Activated CD4-positive, alpha-beta T cell treated with anti-CD3 and anti-CD28 coated beads for 48 hours (primary cell): ENCODE measurements at regions not wholly inside any gene's neighbourhood (a gene's known extent, or its start where the extent isn't known, plus 50 kb on each side); places are given as distances from the start of the nearest gene placed in this dataset.

Source experiments
- DNase-seq: peaks from one replicate; pipeline ENCODE4 v3.0.0-alpha.2; 2020

DNA sequence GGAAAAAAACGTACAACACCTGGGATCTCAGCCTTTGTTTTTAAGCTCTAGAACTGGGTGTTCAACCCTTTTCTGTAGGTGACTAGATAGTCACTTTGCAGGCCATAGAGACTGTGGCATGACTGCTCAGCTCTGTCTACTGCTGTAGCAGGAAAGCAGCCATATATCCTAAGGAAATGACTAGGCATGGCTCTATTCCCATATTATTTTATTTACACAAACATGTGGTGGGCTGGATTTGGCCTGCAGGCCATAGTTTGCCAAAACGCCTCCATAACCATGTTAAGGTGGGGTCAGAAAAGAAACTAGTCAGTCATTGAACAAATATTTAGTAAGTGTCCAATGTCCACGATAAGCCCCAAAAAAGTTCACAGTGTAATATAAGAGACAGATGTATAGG is 452.5 kb downstream of the MCTP2 start:
- no peak for DNase-seq

- no peak for DNase-seq
Measured at GRCh38 chr15:94691169-94691568, 459.8 kb downstream of the MCTP2 start.

DNA sequence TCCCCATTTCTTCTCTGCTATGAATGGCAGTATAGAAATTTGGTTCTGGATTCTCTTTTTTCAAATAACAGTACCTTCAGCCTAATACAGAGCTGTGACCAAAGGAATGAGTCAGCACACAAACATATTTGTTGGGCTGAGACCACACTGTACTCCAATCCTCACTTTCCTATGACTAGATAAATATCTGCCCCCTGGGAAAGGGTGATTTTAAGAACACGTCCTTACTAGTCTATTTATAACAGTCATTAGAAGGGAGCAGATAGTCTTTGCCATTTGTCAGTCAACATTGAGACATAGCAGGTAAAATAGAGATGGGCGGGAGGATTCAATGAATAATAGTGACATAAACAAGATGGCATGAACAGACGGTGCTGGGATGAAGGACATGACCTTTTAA is 461.3 kb downstream of the MCTP2 start:
- DNase-seq: no peak

DNA sequence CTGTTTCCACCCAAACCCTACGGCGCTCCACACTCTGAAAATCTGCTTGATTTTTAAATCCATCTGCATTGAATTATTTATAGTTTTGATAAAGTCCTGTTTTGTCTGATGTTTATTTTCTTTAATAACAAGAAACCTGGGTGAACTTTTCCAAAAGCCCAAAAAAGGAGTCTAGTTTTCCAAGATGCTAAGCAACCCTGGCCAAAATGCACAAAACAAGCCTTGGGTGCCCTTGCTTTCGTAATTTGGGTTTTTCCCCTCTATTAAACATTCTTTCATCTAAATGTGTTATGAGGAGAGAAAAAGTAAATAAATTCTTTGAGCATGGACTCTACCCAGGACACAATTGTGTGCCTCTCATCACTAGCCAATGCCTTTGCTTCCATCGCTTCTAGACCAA is 468.9 kb downstream of the MCTP2 start:
- no peak for DNase-seq

DNA sequence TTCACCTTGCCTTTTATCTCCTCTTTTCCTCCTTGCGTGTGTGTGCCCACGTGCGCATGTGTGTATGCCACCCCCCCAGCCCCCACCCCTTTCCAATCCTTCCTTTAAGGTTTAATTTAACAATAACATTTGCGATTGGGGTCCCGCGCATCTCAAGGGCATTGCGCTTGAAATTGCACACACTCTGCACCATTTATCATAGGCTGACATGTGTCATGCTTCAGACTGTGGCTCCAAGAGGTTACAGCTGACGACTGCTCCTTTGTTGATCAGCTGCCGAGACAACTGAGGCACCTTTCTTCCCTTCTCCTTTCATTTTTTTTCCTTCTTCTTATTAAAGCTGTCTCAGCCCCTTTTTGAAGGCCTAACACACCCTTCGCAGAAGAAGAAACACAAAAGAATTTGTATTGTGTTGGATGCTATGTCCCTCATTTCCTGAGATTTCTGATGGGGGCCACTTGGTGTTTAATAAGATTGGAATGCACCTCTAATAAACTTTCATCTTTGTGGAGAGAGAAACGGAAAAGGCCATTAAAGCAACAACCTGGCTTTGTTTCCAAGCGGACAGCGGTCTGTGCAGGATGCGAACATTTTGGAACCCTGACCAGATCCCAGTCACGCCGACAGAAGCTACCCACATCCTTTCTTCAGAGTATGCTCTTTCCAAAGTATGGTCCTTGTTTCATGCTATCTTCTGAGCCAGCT is 470.1 kb downstream of the MCTP2 start:
- DNase-seq: no peak

DNA sequence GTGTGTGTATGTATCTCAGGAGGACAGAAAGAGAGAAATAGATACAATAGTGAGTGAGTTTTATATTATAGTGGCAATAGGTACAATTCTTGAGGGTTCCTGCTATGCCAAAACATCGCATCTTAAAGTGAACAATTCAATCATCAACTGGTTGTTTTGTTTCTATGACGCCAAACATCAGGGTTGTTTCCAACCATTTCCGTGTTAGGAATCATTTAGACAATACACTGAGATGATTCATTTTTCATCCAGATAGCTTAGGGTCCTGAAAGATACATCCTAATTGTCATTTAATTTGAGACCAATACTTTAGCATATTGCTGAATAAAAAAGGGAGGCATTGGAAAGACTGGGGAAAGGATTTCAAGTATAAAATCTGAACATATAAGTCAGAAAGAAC is 472.2 kb downstream of the MCTP2 start:
- DNase-seq: no peak

DNA sequence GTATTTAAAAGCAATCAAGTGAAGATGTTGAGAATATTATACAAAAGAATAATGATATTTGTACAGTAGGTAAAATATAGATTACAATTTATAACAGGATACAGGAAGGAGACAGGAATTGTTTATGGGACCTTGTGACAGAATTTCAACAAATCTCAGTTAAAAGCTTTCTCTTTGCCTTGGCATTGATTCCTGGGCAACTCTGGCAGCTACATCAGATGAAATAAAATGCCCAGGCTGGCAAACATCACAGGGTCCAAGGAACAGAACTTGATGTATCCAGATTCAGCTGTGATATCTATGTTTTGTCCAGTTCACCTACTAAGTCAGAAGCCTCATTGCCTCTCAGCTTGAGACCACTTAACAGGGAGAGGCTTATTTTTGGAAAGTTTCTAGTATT is 473.1 kb downstream of the MCTP2 start:
- no peak for DNase-seq

- no peak for DNase-seq
Measured at GRCh38 chr15:94704946-94705345, 473.6 kb downstream of the MCTP2 start.

DNA sequence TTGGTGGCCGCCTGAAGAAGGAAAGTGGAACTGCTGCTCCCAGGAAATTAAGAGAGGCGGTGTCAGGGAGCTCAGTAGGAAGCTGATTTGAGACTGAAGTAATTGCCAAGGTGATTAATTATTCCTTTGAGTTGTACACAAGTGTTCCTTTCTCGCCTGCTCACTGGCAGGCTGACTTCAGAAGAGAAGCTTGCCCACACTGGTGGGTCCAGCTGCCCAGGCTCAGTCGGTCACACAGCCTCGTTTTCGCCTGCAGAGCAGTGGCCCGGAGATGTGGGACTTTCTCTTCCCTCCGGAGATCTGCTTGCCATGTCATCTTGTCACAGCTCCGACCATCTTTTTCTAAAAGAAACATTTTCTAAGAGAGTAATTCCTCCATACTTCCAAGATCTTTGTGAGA is 478.0 kb downstream of the MCTP2 start:
- no peak for DNase-seq

- no peak for DNase-seq
Measured at GRCh38 chr15:94722024-94722636, 490.8 kb downstream of the MCTP2 start.

GRCh38 chr15:94723801-94724200 is 492.4 kb downstream of the MCTP2 start:
- DNase-seq: no peak

DNA sequence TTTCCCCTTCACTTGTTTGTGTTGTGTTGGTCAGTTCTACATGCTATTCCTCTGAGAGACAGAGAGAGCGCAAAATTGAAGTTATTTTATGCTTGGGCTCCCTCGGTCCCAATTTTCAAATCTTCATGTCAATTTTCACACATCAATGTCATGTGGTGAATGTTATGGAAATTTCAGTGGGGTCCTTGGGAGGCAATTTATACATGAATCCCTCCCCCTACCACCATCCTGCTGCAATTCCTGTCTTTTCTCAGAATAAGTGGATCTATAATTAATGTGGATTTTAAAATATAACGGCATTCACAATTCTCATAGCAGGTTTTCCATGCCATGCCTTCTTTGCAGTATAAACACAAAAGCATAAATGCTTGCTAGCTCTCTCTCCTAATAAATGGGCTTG is 499.9 kb downstream of the MCTP2 start:
- DNase-seq: no peak

GRCh38 chr15:94734460-94734859 is 503.1 kb downstream of the MCTP2 start:
- no peak for DNase-seq

DNA sequence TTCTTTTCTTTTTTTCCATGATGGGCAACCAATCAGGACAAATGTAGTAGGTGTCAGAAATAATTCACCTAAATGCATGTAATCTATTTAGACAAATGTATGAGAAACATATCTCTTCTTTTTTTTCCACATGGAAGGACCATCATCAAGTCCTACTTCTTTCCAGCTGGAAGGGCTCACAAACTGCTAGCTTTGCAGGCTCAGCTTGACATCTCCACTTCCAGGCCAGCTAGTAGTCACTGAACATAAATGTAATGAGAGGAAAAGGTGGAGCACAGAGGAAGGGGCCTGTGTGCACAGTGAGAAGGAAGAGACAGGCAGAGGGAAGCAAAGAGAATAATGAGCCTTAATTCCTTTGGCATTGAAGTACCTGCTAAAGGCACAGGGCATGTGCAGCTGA is 504.9 kb downstream of the MCTP2 start:
- no peak for DNase-seq

GRCh38 chr15:94739639-94740038 is 508.3 kb downstream of the MCTP2 start:
- DNase-seq: no peak

DNA sequence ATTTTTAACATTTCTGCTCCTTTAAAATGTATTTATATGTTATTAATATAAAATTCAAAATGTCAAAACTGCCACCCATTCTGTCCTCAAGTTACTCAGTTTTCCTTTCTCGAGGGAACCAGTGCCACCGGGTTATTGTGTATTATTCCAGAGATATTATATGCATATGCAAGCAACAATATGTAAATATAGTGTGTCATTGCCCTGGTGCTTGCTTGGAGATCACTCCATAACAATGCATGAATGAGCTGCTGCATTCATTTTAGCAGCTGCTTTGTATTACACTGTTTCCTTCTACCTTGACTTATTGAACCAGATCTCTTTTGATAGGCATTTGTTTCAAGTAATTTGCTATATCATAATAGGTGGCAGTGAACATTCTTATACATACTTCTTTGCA is 509.1 kb downstream of the MCTP2 start:
- DNase-seq: no peak

GRCh38 chr15:94743668-94744067 is 512.3 kb downstream of the MCTP2 start:
- DNase-seq: no peak

- DNase-seq: no peak
Measured at GRCh38 chr15:94744080-94744793, 512.9 kb downstream of the MCTP2 start.

- no peak for DNase-seq
Measured at GRCh38 chr15:94745371-94745770, 514.0 kb downstream of the MCTP2 start.

- no peak for DNase-seq
Measured at GRCh38 chr15:94747510-94747909, 516.1 kb downstream of the MCTP2 start.

DNA sequence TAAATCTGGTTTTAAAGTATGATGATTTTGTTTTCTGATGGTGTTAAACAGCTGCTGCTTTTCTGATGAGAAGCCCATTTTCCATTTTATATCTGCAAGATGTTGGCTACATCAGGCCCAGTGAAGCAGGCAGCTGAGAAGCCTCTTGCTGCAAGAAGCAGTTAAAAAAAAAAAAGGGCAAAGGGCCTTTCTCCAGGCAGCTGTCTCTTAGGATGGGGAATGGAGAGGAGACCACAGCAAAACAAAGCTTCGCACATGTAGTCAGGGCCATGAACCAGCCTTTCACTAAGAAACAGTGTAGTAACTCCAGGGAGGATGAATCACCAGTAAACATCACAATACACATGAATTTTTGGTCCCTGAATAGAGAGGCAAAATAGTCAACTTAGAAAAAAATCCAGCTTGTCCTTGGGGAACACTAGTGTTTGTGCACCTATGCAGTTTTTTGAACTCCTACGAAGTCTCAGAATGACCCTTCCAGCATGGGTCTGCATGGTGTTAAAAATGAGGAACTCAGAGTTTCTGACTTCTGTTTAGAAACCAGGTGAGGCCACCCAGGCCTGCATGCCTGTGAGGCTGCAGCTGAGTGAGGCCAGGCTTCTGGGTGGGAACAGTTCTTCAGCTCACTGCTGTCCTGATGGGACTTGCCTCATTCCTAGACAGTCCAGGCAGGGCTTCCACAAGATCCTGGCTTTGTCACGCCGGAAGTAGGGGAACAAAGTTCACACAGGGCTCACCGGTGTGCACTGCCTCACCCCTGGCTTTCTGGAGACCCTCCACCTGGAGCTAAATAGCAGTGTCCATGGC is 518.7 kb downstream of the MCTP2 start:
- no peak for DNase-seq

GRCh38 chr15:94760348-94760747 is 529.0 kb downstream of the MCTP2 start:
- no peak for DNase-seq

- DNase-seq: no peak
Measured at GRCh38 chr15:94761574-94761973, 530.2 kb downstream of the MCTP2 start.

DNA sequence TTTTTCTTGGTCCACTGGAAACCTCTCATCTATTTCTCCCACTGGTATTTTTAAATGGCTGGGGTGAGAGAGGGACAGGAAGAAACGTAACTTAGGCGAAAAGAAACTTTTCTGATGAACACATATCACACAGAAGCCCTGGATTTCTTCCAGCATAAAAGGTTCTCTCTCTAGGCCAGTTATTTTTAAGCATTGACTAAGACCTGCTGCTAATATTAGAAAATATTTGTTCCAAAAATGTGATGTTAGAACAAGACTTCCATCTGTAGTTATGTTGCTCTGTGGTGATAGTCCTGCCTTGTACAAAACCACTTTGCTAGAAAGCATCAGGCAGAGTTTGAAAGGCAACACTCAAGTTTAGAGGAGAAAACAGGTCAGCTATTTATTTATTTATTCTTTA is 537.7 kb downstream of the MCTP2 start:
- no peak for DNase-seq
